ENCODE measurements at regions not wholly inside any gene's neighbourhood (a gene's known extent, or its start where the extent isn't known, plus 50 kb on each side); places are given as distances from the start of the nearest gene placed in this dataset.

GRCh38 chr2:23299476-23300195 is 85.3 kb upstream of the KLHL29 start (continued):
- TF ChIP-seq EP300 (IDR thresholded peaks at IDR 0.05; ENCODE audit: low read depth in 2 of 2, low read length in 2 of 2) = no peak
- TF ChIP-seq EP300 (CRISPR knock-in tag; IDR thresholded peaks at IDR 0.05; ENCODE audit: borderline replicate concordance) = no peak
- no peak for TF ChIP-seq ZNF337 (CRISPR knock-in tag; IDR thresholded peaks at IDR 0.05; ENCODE audit: borderline replicate concordance, low read depth)
- TF ChIP-seq SRSF9 (IDR thresholded peaks at IDR 0.05; ENCODE audit: borderline replicate concordance, insufficient read depth, low read depth, low read length, poor library complexity, severe bottlenecking) = no peak
- no peak for TF ChIP-seq NR2F1 (CRISPR knock-in tag; IDR thresholded peaks at IDR 0.05)
- no peak for TF ChIP-seq ZNF710 (CRISPR knock-in tag; IDR thresholded peaks at IDR 0.05; ENCODE audit: borderline replicate concordance)
- no peak for TF ChIP-seq NCOA1 (CRISPR knock-in tag; IDR thresholded peaks at IDR 0.05)
- no peak for TF ChIP-seq ELF4 (CRISPR knock-in tag; IDR thresholded peaks at IDR 0.05; ENCODE audit: borderline replicate concordance)
- no peak for TF ChIP-seq XBP1 (CRISPR knock-in tag; IDR thresholded peaks at IDR 0.05)
- no peak for TF ChIP-seq ZNF512 (CRISPR knock-in tag; IDR thresholded peaks at IDR 0.05)
- no peak for TF ChIP-seq RFX5 (IDR thresholded peaks at IDR 0.05; ENCODE audit: low read depth, low read length)
- TF ChIP-seq ZNF160 (CRISPR knock-in tag; IDR thresholded peaks at IDR 0.05) = no peak
- TF ChIP-seq SOX6 (IDR thresholded peaks at IDR 0.05) = no peak
- TF ChIP-seq SOX6 (CRISPR knock-in tag; IDR thresholded peaks at IDR 0.05) = no peak
- TF ChIP-seq ZNF256 (CRISPR knock-in tag; conservative IDR thresholded peaks at IDR 0.05) = no peak
- TF ChIP-seq ZNF318 (CRISPR knock-in tag; IDR thresholded peaks at IDR 0.05) = no peak

Data from HepG2 (cell line).